ENCODE measurements at regions not wholly inside any gene's neighbourhood (a gene's known extent, or its start where the extent isn't known, plus 50 kb on each side); places are given as distances from the start of the nearest gene placed in this dataset.

DNA sequence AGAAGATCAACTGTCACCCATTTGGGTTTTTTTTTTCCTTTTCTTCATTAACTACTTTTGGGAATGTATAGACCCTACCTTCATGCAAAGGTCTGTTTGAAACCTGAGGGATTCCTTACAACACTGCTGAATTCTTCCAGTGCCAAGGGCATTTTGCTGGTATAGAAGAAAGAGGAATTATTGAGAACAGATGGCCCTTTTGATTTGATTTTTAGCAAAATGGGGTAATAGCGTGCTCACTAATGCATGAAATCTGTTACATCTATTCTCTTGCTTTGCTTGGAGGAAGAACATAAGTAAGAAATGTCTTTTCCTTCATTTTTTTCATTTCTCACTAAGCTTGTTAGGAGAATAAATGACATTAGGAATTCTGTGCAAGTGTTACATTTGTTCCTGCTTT is 501.9 kb downstream of the TMEM135 start:
- TF ChIP-seq, protein P1, sequence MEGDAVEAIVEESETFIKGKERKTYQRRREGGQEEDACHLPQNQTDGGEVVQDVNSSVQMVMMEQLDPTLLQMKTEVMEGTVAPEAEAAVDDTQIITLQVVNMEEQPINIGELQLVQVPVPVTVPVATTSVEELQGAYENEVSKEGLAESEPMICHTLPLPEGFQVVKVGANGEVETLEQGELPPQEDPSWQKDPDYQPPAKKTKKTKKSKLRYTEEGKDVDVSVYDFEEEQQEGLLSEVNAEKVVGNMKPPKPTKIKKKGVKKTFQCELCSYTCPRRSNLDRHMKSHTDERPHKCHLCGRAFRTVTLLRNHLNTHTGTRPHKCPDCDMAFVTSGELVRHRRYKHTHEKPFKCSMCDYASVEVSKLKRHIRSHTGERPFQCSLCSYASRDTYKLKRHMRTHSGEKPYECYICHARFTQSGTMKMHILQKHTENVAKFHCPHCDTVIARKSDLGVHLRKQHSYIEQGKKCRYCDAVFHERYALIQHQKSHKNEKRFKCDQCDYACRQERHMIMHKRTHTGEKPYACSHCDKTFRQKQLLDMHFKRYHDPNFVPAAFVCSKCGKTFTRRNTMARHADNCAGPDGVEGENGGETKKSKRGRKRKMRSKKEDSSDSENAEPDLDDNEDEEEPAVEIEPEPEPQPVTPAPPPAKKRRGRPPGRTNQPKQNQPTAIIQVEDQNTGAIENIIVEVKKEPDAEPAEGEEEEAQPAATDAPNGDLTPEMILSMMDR (IDR thresholded peaks at IDR 0.05): no peak
- no peak for TF ChIP-seq POLR2A (IDR thresholded peaks at IDR 0.05)
